ENCODE measurements at regions not wholly inside any gene's neighbourhood (a gene's known extent, or its start where the extent isn't known, plus 50 kb on each side); places are given as distances from the start of the nearest gene placed in this dataset.

DNA sequence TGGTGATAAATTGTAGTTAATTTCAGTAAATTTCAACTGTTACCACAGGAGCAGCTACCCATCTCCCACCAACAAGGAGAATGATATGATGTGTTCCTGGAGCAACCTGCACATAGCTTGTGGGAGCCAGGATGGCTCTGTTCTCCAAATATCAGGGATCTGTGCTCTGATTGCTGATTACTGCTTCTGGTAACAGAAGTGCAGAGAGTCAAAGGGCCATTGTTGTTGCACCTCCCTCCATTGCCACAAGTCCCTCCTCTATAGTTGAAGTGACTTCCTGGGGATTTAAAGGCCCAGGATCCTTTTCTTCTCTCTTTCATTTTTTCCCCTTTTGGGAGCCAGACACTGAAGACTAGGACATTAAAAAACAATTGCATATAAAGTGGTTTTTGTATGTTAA lies 51.6 kb upstream of the HPDL start:
- no peak for TF ChIP-seq SP1 (IDR thresholded peaks at IDR 0.05; ENCODE audit: low read depth, low read length)
- TF ChIP-seq, protein P1, sequence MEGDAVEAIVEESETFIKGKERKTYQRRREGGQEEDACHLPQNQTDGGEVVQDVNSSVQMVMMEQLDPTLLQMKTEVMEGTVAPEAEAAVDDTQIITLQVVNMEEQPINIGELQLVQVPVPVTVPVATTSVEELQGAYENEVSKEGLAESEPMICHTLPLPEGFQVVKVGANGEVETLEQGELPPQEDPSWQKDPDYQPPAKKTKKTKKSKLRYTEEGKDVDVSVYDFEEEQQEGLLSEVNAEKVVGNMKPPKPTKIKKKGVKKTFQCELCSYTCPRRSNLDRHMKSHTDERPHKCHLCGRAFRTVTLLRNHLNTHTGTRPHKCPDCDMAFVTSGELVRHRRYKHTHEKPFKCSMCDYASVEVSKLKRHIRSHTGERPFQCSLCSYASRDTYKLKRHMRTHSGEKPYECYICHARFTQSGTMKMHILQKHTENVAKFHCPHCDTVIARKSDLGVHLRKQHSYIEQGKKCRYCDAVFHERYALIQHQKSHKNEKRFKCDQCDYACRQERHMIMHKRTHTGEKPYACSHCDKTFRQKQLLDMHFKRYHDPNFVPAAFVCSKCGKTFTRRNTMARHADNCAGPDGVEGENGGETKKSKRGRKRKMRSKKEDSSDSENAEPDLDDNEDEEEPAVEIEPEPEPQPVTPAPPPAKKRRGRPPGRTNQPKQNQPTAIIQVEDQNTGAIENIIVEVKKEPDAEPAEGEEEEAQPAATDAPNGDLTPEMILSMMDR (IDR thresholded peaks at IDR 0.05; ENCODE audit: control extremely low read depth in 1 of 3, insufficient read depth in 1 of 3, low read depth in 1 of 3, low read length in 3 of 3), result no peak
- TF ChIP-seq POLR2A (IDR thresholded peaks at IDR 0.05; ENCODE audit: control extremely low read depth in 1 of 2, low read depth in 2 of 2, low read length in 2 of 2), result no peak
- TF ChIP-seq EZH2 (IDR thresholded peaks at IDR 0.05; ENCODE audit: low read depth, low read length, severe bottlenecking), result no peak
- TF ChIP-seq RBBP5 (IDR thresholded peaks at IDR 0.05; ENCODE audit: borderline replicate concordance, low read depth, low read length), result no peak
- TF ChIP-seq CHD2 (IDR thresholded peaks at IDR 0.05; ENCODE audit: low read length), result no peak
- no peak for TF ChIP-seq POLR2AphosphoS5 (IDR thresholded peaks at IDR 0.05; ENCODE audit: low read depth, low read length)
- TF ChIP-seq, protein P2, sequence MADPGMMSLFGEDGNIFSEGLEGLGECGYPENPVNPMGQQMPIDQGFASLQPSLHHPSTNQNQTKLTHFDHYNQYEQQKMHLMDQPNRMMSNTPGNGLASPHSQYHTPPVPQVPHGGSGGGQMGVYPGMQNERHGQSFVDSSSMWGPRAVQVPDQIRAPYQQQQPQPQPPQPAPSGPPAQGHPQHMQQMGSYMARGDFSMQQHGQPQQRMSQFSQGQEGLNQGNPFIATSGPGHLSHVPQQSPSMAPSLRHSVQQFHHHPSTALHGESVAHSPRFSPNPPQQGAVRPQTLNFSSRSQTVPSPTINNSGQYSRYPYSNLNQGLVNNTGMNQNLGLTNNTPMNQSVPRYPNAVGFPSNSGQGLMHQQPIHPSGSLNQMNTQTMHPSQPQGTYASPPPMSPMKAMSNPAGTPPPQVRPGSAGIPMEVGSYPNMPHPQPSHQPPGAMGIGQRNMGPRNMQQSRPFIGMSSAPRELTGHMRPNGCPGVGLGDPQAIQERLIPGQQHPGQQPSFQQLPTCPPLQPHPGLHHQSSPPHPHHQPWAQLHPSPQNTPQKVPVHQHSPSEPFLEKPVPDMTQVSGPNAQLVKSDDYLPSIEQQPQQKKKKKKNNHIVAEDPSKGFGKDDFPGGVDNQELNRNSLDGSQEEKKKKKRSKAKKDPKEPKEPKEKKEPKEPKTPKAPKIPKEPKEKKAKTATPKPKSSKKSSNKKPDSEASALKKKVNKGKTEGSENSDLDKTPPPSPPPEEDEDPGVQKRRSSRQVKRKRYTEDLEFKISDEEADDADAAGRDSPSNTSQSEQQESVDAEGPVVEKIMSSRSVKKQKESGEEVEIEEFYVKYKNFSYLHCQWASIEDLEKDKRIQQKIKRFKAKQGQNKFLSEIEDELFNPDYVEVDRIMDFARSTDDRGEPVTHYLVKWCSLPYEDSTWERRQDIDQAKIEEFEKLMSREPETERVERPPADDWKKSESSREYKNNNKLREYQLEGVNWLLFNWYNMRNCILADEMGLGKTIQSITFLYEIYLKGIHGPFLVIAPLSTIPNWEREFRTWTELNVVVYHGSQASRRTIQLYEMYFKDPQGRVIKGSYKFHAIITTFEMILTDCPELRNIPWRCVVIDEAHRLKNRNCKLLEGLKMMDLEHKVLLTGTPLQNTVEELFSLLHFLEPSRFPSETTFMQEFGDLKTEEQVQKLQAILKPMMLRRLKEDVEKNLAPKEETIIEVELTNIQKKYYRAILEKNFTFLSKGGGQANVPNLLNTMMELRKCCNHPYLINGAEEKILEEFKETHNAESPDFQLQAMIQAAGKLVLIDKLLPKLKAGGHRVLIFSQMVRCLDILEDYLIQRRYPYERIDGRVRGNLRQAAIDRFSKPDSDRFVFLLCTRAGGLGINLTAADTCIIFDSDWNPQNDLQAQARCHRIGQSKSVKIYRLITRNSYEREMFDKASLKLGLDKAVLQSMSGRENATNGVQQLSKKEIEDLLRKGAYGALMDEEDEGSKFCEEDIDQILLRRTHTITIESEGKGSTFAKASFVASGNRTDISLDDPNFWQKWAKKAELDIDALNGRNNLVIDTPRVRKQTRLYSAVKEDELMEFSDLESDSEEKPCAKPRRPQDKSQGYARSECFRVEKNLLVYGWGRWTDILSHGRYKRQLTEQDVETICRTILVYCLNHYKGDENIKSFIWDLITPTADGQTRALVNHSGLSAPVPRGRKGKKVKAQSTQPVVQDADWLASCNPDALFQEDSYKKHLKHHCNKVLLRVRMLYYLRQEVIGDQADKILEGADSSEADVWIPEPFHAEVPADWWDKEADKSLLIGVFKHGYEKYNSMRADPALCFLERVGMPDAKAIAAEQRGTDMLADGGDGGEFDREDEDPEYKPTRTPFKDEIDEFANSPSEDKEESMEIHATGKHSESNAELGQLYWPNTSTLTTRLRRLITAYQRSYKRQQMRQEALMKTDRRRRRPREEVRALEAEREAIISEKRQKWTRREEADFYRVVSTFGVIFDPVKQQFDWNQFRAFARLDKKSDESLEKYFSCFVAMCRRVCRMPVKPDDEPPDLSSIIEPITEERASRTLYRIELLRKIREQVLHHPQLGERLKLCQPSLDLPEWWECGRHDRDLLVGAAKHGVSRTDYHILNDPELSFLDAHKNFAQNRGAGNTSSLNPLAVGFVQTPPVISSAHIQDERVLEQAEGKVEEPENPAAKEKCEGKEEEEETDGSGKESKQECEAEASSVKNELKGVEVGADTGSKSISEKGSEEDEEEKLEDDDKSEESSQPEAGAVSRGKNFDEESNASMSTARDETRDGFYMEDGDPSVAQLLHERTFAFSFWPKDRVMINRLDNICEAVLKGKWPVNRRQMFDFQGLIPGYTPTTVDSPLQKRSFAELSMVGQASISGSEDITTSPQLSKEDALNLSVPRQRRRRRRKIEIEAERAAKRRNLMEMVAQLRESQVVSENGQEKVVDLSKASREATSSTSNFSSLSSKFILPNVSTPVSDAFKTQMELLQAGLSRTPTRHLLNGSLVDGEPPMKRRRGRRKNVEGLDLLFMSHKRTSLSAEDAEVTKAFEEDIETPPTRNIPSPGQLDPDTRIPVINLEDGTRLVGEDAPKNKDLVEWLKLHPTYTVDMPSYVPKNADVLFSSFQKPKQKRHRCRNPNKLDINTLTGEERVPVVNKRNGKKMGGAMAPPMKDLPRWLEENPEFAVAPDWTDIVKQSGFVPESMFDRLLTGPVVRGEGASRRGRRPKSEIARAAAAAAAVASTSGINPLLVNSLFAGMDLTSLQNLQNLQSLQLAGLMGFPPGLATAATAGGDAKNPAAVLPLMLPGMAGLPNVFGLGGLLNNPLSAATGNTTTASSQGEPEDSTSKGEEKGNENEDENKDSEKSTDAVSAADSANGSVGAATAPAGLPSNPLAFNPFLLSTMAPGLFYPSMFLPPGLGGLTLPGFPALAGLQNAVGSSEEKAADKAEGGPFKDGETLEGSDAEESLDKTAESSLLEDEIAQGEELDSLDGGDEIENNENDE (IDR thresholded peaks at IDR 0.05; ENCODE audit: insufficient replicate concordance, low read length), result no peak
- no peak for TF ChIP-seq TBP (IDR thresholded peaks at IDR 0.05; ENCODE audit: low read depth, low read length)
- TF ChIP-seq POU5F1 (IDR thresholded peaks at IDR 0.05; ENCODE audit: low read depth, low read length), result no peak

All from H1 (cell line).